ENCODE measurements at regions not wholly inside any gene's neighbourhood (a gene's known extent, or its start where the extent isn't known, plus 50 kb on each side); places are given as distances from the start of the nearest gene placed in this dataset.

GRCh38 chr12:127240249-127240929 lies 1026.6 kb upstream of the TMEM132C start:
- TF ChIP-seq, protein P1, sequence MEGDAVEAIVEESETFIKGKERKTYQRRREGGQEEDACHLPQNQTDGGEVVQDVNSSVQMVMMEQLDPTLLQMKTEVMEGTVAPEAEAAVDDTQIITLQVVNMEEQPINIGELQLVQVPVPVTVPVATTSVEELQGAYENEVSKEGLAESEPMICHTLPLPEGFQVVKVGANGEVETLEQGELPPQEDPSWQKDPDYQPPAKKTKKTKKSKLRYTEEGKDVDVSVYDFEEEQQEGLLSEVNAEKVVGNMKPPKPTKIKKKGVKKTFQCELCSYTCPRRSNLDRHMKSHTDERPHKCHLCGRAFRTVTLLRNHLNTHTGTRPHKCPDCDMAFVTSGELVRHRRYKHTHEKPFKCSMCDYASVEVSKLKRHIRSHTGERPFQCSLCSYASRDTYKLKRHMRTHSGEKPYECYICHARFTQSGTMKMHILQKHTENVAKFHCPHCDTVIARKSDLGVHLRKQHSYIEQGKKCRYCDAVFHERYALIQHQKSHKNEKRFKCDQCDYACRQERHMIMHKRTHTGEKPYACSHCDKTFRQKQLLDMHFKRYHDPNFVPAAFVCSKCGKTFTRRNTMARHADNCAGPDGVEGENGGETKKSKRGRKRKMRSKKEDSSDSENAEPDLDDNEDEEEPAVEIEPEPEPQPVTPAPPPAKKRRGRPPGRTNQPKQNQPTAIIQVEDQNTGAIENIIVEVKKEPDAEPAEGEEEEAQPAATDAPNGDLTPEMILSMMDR (IDR thresholded peaks at IDR 0.05; ENCODE audit: insufficient read depth, missing control alignments), result no peak
- FAIRE-seq (no peak), DNase-seq (ENCODE audit: insufficient read length, low spot score) (no peak)

GRCh38 chr12:127241072-127241817 lies 1025.7 kb upstream of the TMEM132C start:
- FAIRE-seq (no peak), DNase-seq (ENCODE audit: insufficient read length, low spot score) (no peak)
- TF ChIP-seq, protein P1 (IDR thresholded peaks at IDR 0.05; ENCODE audit: insufficient read depth, missing control alignments), result no peak

DNA sequence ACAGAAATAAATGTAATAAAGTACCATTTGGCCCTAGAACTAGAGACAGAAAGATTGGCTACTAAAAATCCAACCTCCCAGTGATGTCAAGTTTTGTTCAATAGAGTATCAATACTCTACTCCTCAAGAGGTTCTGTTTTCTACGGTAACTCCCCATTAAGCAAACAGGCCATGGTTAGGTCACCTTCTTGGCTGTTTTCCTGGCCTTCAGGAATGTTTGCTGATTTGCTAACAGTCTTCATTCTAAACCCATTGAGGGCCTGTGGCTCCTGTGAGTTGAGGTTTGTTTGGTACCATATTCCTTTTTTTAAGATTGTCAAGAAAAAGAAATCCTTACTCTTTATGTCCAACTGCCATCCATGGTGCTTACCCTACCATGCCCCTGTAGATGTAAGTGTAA lies 1022.0 kb upstream of the TMEM132C start:
- TF ChIP-seq, protein P1 (IDR thresholded peaks at IDR 0.05; ENCODE audit: insufficient read depth, missing control alignments), result no peak
- DNase-seq (ENCODE audit: insufficient read length, low spot score), result no peak
- FAIRE-seq, result no peak

GRCh38 chr12:127245437-127245836 lies 1021.5 kb upstream of the TMEM132C start:
- FAIRE-seq (no peak), DNase-seq (ENCODE audit: insufficient read length, low spot score) (no peak)
- TF ChIP-seq, protein P1 (IDR thresholded peaks at IDR 0.05; ENCODE audit: insufficient read depth, missing control alignments), result no peak

GRCh38 chr12:127247937-127248336 lies 1019.0 kb upstream of the TMEM132C start:
- TF ChIP-seq, protein P1 (IDR thresholded peaks at IDR 0.05; ENCODE audit: insufficient read depth, missing control alignments), result no peak
- FAIRE-seq (no peak), DNase-seq (ENCODE audit: insufficient read length, low spot score) (no peak)

- TF ChIP-seq, protein P1 (IDR thresholded peaks at IDR 0.05; ENCODE audit: insufficient read depth, missing control alignments), result no peak
- FAIRE-seq, result no peak
Observed at GRCh38 chr12:127249428-127249827, 1017.5 kb upstream of the TMEM132C start.

GRCh38 chr12:127253797-127254327 lies 1013.1 kb upstream of the TMEM132C start:
- FAIRE-seq (no peak), DNase-seq (ENCODE audit: insufficient read length, low spot score) (no peak)
- TF ChIP-seq, protein P1 (IDR thresholded peaks at IDR 0.05; ENCODE audit: insufficient read depth, missing control alignments), result no peak

More at GRCh38 chr12:127249428-127249827, 1017.5 kb upstream of the TMEM132C start:
- DNase-seq (ENCODE audit: insufficient read length, low spot score), result no peak
